ENCODE measurements at regions not wholly inside any gene's neighbourhood (a gene's known extent, or its start where the extent isn't known, plus 50 kb on each side); places are given as distances from the start of the nearest gene placed in this dataset.
"Not testable (repeated sequence)": the region's sequence is repeated elsewhere in the genome, so short reads cannot be mapped to it uniquely, and the experiment has no call there.

DNA sequence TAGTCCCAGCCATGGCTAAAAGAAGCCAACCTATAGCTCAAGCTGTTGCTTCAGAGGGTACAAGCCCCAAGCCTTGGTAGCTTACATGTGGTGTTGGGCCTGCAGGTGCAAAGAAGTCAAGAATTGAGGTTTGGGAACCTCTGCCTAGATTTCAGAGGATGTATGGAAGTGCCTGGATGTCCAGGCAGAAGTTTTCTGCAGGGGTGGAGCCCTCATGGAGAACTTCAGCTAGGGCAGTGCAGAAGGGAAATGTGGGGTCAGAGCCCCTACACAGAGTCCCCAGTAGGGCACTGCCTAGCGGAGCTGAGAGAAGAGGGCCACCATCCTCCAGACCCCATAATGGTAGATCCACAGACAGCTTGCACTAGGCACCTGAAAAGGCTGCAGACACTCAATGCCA, 127.1 kb downstream of the MEX3B start:
- TF ChIP-seq, protein P1, sequence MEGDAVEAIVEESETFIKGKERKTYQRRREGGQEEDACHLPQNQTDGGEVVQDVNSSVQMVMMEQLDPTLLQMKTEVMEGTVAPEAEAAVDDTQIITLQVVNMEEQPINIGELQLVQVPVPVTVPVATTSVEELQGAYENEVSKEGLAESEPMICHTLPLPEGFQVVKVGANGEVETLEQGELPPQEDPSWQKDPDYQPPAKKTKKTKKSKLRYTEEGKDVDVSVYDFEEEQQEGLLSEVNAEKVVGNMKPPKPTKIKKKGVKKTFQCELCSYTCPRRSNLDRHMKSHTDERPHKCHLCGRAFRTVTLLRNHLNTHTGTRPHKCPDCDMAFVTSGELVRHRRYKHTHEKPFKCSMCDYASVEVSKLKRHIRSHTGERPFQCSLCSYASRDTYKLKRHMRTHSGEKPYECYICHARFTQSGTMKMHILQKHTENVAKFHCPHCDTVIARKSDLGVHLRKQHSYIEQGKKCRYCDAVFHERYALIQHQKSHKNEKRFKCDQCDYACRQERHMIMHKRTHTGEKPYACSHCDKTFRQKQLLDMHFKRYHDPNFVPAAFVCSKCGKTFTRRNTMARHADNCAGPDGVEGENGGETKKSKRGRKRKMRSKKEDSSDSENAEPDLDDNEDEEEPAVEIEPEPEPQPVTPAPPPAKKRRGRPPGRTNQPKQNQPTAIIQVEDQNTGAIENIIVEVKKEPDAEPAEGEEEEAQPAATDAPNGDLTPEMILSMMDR (IDR thresholded peaks at IDR 0.05; ENCODE audit: low read depth, low read length) = not testable (repeated sequence)
- TF ChIP-seq POLR2A (IDR thresholded peaks at IDR 0.05; ENCODE audit: extremely low read depth, insufficient read length) = not testable (repeated sequence)
- TF ChIP-seq, protein P2, sequence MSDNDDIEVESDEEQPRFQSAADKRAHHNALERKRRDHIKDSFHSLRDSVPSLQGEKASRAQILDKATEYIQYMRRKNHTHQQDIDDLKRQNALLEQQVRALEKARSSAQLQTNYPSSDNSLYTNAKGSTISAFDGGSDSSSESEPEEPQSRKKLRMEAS (IDR thresholded peaks at IDR 0.05; ENCODE audit: low read depth, low read length) = not testable (repeated sequence)

All from NB4 (cell line).